OCI-LY7 (cell line): ENCODE measurements at regions not wholly inside any gene's neighbourhood (a gene's known extent, or its start where the extent isn't known, plus 50 kb on each side); places are given as distances from the start of the nearest gene placed in this dataset.

Experiments
- EZH2phosphoT487 ChIP-seq: fragments of 200-600 bp; sonication (generic); IDR thresholded peaks from 2 replicates; pipeline ENCODE4 v1.6.1; 2018; ENCODE audit warnings: low read depth, borderline replicate concordance, mild to moderate bottlenecking, mixed run types, antibody characterized with exemption, low read length, moderate library complexity, mixed read lengths
- TF ChIP-seq, protein P1 (sequence below): fragments of 200-600 bp; sonication (generic); conservative IDR thresholded peaks from 2 replicates; pipeline ENCODE4 v1.5.1; 2014; ENCODE audit warnings: mild to moderate bottlenecking, antibody characterized with exemption, low read length, moderate library complexity, mixed read lengths

DNA sequence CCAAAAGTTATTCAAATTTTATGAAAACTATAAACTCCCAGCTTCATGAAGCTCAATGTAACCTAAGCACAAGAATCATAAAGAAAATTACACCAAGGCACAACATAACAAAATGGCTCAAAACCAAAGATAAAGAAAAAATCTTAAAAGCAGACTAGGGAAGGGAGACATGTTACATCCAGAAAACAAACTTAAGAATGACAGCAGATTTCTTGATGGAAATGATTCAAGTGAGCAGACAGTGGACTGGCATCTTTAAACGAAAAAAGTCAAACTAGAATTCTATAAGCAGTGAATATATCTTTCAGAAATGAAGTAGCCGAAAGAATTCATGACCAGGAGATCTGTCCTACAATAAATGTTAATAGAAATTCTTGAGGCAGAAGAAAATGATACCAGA, 75.6 kb downstream of the SHANK2 start:
- TF ChIP-seq, protein P1, sequence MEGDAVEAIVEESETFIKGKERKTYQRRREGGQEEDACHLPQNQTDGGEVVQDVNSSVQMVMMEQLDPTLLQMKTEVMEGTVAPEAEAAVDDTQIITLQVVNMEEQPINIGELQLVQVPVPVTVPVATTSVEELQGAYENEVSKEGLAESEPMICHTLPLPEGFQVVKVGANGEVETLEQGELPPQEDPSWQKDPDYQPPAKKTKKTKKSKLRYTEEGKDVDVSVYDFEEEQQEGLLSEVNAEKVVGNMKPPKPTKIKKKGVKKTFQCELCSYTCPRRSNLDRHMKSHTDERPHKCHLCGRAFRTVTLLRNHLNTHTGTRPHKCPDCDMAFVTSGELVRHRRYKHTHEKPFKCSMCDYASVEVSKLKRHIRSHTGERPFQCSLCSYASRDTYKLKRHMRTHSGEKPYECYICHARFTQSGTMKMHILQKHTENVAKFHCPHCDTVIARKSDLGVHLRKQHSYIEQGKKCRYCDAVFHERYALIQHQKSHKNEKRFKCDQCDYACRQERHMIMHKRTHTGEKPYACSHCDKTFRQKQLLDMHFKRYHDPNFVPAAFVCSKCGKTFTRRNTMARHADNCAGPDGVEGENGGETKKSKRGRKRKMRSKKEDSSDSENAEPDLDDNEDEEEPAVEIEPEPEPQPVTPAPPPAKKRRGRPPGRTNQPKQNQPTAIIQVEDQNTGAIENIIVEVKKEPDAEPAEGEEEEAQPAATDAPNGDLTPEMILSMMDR = no peak
- TF ChIP-seq EZH2phosphoT487 = no peak
